Activated CD4-positive, alpha-beta memory T cell treated with anti-CD3 and anti-CD28 coated beads, Interleukin-2, amount 10 ng/mL, durations not matched to agents 7 days and 5 days (primary cell): ENCODE measurements at regions not wholly inside any gene's neighbourhood (a gene's known extent, or its start where the extent isn't known, plus 50 kb on each side); places are given as distances from the start of the nearest gene placed in this dataset.

Experiments
- CTCF ChIA-PET: fragments of 350-600 bp; sonication (Branson Sonifier 250); formaldehyde crosslinking; loops from one replicate; lab custom pipeline; 2021; ENCODE audit warnings: antibody characterized with exemption, inconsistent platforms; lab: Charles Lee
- POLR2A ChIA-PET: fragments of 350-600 bp; sonication (Branson Sonifier 250); formaldehyde crosslinking; loops from one replicate; lab custom pipeline; 2021; ENCODE audit warnings: antibody characterized with exemption; lab: Charles Lee
- DNase-seq: peaks from one replicate; pipeline ENCODE4 v3.0.0-alpha.2; 2020
- H3K27ac Mint-ChIP-seq: one replicate; pipeline ENCODE4 v1.8.0; 2021; ENCODE audit warnings: mild to moderate bottlenecking, mixed read lengths
- H3K27me3 Mint-ChIP-seq: one replicate; pipeline ENCODE4 v1.8.0; 2021; ENCODE audit warnings: mixed read lengths
- H3K36me3 Mint-ChIP-seq: one replicate; pipeline ENCODE4 v1.8.0; 2021; ENCODE audit warnings: low read depth, mixed read lengths
- H3K4me1 Mint-ChIP-seq: one replicate; pipeline ENCODE4 v1.8.0; 2021; ENCODE audit warnings: mixed read lengths
- H3K4me3 Mint-ChIP-seq: one replicate; pipeline ENCODE4 v1.8.0; 2021; ENCODE audit warnings: mild to moderate bottlenecking, mixed read lengths
- H3K9me3 Mint-ChIP-seq: one replicate; pipeline ENCODE4 v1.8.0; 2021; ENCODE audit warnings: mixed read lengths

GRCh38 chr7:81503336-81503735 is 266.5 kb downstream of the HGF start:
- Mint-ChIP-seq H3K36me3 (no peaks in the 10 kb centered on the region), H3K4me3 (no peak overlapping the region), H3K27ac (no peak overlapping the region), H3K9me3 (no peaks in the 10 kb centered on the region), H3K4me1 (no peaks in the 10 kb centered on the region), H3K27me3 (no peaks in the 10 kb centered on the region)
- POLR2A ChIA-PET, result no interaction called here
- CTCF ChIA-PET, result no interaction called here
- DNase-seq, result no peak

- ChIA-PET POLR2A (no interaction called here), CTCF (interaction anchor here (0.9 kb wide), 1 partner anchor 18 kb away, joined by 3 read pairs; no protein-coding TSS in a partner anchor)
- no peak for DNase-seq
- no peak overlapping the region for H3K4me3 Mint-ChIP-seq
- H3K27me3 Mint-ChIP-seq, result no peaks in the 10 kb centered on the region
- H3K27ac Mint-ChIP-seq, result no peak overlapping the region
- H3K4me1 Mint-ChIP-seq, result no peaks in the 10 kb centered on the region
- H3K36me3 Mint-ChIP-seq, result no peaks in the 10 kb centered on the region
- no peaks in the 10 kb centered on the region for H3K9me3 Mint-ChIP-seq
Measured at GRCh38 chr7:81501220-81501619, 268.6 kb downstream of the HGF start.

GRCh38 chr7:81500631-81501030 is 269.2 kb downstream of the HGF start:
- DNase-seq, result no peak
- H3K9me3 Mint-ChIP-seq, result no peaks in the 10 kb centered on the region
- H3K4me1 Mint-ChIP-seq, result no peaks in the 10 kb centered on the region
- CTCF ChIA-PET, result interaction anchor here (0.5 to 0.7 kb wide), 3 partner anchors 11 to 1105 kb away, joined by 3 read pairs; no protein-coding TSS in a partner anchor
- H3K4me3 Mint-ChIP-seq, result no peak overlapping the region
- POLR2A ChIA-PET, result no interaction called here
- H3K36me3 Mint-ChIP-seq, result no peaks in the 10 kb centered on the region
- H3K27ac Mint-ChIP-seq, result no peak overlapping the region
- no peaks in the 10 kb centered on the region for H3K27me3 Mint-ChIP-seq

- no peaks in the 10 kb centered on the region for H3K36me3 Mint-ChIP-seq
- ChIA-PET CTCF (interaction anchor here (0.7 kb wide), 1 partner anchor 10 kb away, joined by 3 read pairs; no protein-coding TSS in a partner anchor), POLR2A (no interaction called here)
- no peaks in the 10 kb centered on the region for H3K9me3 Mint-ChIP-seq
- H3K27ac Mint-ChIP-seq, result no peak overlapping the region
- no peak for DNase-seq
- H3K4me1 Mint-ChIP-seq, result no peaks in the 10 kb centered on the region
- H3K27me3 Mint-ChIP-seq, result no peaks in the 10 kb centered on the region
- no peak overlapping the region for H3K4me3 Mint-ChIP-seq
Measured at GRCh38 chr7:81499262-81500116, 270.4 kb downstream of the HGF start.

- no peak overlapping the region for H3K4me3 Mint-ChIP-seq
- no peaks in the 10 kb centered on the region for H3K36me3 Mint-ChIP-seq
- ChIA-PET POLR2A (no interaction called here), CTCF (no interaction called here)
- H3K27me3 Mint-ChIP-seq, result no peaks in the 10 kb centered on the region
- no peak overlapping the region for H3K27ac Mint-ChIP-seq
- H3K4me1 Mint-ChIP-seq, result no peaks in the 10 kb centered on the region
- no peak for DNase-seq
- no peaks in the 10 kb centered on the region for H3K9me3 Mint-ChIP-seq
Measured at GRCh38 chr7:81498176-81498575, 271.7 kb downstream of the HGF start.

- H3K9me3 Mint-ChIP-seq, result no peaks in the 10 kb centered on the region
- no peaks in the 10 kb centered on the region for H3K4me1 Mint-ChIP-seq
- ChIA-PET POLR2A (no interaction called here), CTCF (no interaction called here)
- H3K36me3 Mint-ChIP-seq, result no peaks in the 10 kb centered on the region
- no peak overlapping the region for H3K4me3 Mint-ChIP-seq
- H3K27ac Mint-ChIP-seq, result no peak overlapping the region
- H3K27me3 Mint-ChIP-seq, result no peaks in the 10 kb centered on the region
- no peak for DNase-seq
Measured at GRCh38 chr7:81492910-81493309, 276.9 kb downstream of the HGF start.

- Mint-ChIP-seq H3K27me3 (no peaks in the 10 kb centered on the region), H3K36me3 (no peaks in the 10 kb centered on the region), H3K4me3 (no peak overlapping the region), H3K27ac (no peak overlapping the region), H3K4me1 (no peaks in the 10 kb centered on the region), H3K9me3 (no peaks in the 10 kb centered on the region)
- ChIA-PET POLR2A (no interaction called here), CTCF (no interaction called here)
- no peak for DNase-seq
Measured at GRCh38 chr7:81492240-81492639, 277.6 kb downstream of the HGF start.

GRCh38 chr7:81491573-81491972 is 278.3 kb downstream of the HGF start:
- H3K9me3 Mint-ChIP-seq, result no peaks in the 10 kb centered on the region
- H3K36me3 Mint-ChIP-seq, result no peaks in the 10 kb centered on the region
- no peak overlapping the region for H3K27ac Mint-ChIP-seq
- H3K4me1 Mint-ChIP-seq, result no peaks in the 10 kb centered on the region
- no peak for DNase-seq
- POLR2A ChIA-PET, result no interaction called here
- no peaks in the 10 kb centered on the region for H3K27me3 Mint-ChIP-seq
- CTCF ChIA-PET, result no interaction called here
- H3K4me3 Mint-ChIP-seq, result no peak overlapping the region

- DNase-seq, result no peak
- POLR2A ChIA-PET, result no interaction called here
Measured at GRCh38 chr7:81488210-81488609, 281.6 kb downstream of the HGF start.

GRCh38 chr7:81487516-81487915 is 282.3 kb downstream of the HGF start:
- Mint-ChIP-seq H3K27me3 (no peaks in the 10 kb centered on the region), H3K4me1 (no peaks in the 10 kb centered on the region), H3K36me3 (no peaks in the 10 kb centered on the region), H3K27ac (no peak overlapping the region), H3K9me3 (no peaks in the 10 kb centered on the region), H3K4me3 (no peak overlapping the region)
- no peak for DNase-seq
- ChIA-PET CTCF (no interaction called here), POLR2A (no interaction called here)

More at GRCh38 chr7:81488210-81488609, 281.6 kb downstream of the HGF start:
- Mint-ChIP-seq H3K9me3 (no peaks in the 10 kb centered on the region), H3K4me1 (no peaks in the 10 kb centered on the region), H3K4me3 (no peak overlapping the region), H3K27ac (no peak overlapping the region), H3K36me3 (no peaks in the 10 kb centered on the region), H3K27me3 (no peaks in the 10 kb centered on the region)
- CTCF ChIA-PET, result no interaction called here

- Mint-ChIP-seq H3K4me3 (no peak overlapping the region), H3K27me3 (no peaks in the 10 kb centered on the region), H3K9me3 (no peaks in the 10 kb centered on the region), H3K27ac (no peak overlapping the region), H3K36me3 (no peaks in the 10 kb centered on the region), H3K4me1 (no peaks in the 10 kb centered on the region)
- POLR2A ChIA-PET, result no interaction called here
- CTCF ChIA-PET, result no interaction called here
- DNase-seq, result no peak
Measured at GRCh38 chr7:81484261-81484660, 285.6 kb downstream of the HGF start.

- POLR2A ChIA-PET, result no interaction called here
- Mint-ChIP-seq H3K36me3 (no peaks in the 10 kb centered on the region), H3K27ac (no peak overlapping the region), H3K27me3 (no peaks in the 10 kb centered on the region), H3K4me3 (no peak overlapping the region), H3K4me1 (no peaks in the 10 kb centered on the region), H3K9me3 (no peaks in the 10 kb centered on the region)
- DNase-seq, result no peak
- CTCF ChIA-PET, result interaction anchor here (0.6 to 1.1 kb wide), 7 partner anchors 11 to 648 kb away, joined by 3 to 4 read pairs (median 3); no protein-coding TSS in a partner anchor
Measured at GRCh38 chr7:81482600-81483186, 287.2 kb downstream of the HGF start.

GRCh38 chr7:81478664-81479063 is 291.2 kb downstream of the HGF start:
- H3K36me3 Mint-ChIP-seq, result no peaks in the 10 kb centered on the region
- H3K27me3 Mint-ChIP-seq, result no peaks in the 10 kb centered on the region
- ChIA-PET POLR2A (no interaction called here), CTCF (no interaction called here)
- no peaks in the 10 kb centered on the region for H3K4me1 Mint-ChIP-seq
- no peak overlapping the region for H3K27ac Mint-ChIP-seq
- H3K9me3 Mint-ChIP-seq, result no peaks in the 10 kb centered on the region
- H3K4me3 Mint-ChIP-seq, result no peak overlapping the region
- DNase-seq, result no peak
